Stimulated activated CD4-positive, alpha-beta T cell treated with anti-CD3 and anti-CD28 coated beads, Interleukin-15, amount 100 ng/mL, for 48 hours (primary cell): ENCODE measurements at regions not wholly inside any gene's neighbourhood (a gene's known extent, or its start where the extent isn't known, plus 50 kb on each side); places are given as distances from the start of the nearest gene placed in this dataset.

Experiments
- DNase-seq, 2 donors: peaks; one replicate each; pipeline ENCODE4 v3.0.0-alpha.2; 2020; ENCODE audit warnings: low read depth in 2 of 2

GRCh38 chr2:120936476-120937334 is 201.0 kb downstream of the GLI2 start:
- no peak for DNase-seq

DNA sequence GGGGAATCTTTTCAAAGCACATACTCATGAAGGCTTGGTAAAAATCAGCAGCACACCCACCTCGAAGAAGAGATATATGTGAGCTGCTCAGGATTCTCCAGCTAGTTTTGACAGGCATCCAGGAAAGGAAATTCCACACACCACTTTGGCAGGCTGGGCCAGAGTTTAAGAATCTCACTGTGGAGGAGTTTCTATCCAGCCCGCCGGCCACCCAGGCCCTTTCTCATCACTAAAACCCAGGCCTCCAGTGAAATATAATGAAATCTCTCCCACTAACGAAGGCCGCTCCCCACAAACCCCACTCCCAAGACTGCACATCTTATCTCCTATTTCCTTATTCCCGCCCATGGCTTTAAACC is 202.0 kb downstream of the GLI2 start:
- no peak for DNase-seq

GRCh38 chr2:120938045-120938771 is 202.5 kb downstream of the GLI2 start:
- no peak for DNase-seq

DNA sequence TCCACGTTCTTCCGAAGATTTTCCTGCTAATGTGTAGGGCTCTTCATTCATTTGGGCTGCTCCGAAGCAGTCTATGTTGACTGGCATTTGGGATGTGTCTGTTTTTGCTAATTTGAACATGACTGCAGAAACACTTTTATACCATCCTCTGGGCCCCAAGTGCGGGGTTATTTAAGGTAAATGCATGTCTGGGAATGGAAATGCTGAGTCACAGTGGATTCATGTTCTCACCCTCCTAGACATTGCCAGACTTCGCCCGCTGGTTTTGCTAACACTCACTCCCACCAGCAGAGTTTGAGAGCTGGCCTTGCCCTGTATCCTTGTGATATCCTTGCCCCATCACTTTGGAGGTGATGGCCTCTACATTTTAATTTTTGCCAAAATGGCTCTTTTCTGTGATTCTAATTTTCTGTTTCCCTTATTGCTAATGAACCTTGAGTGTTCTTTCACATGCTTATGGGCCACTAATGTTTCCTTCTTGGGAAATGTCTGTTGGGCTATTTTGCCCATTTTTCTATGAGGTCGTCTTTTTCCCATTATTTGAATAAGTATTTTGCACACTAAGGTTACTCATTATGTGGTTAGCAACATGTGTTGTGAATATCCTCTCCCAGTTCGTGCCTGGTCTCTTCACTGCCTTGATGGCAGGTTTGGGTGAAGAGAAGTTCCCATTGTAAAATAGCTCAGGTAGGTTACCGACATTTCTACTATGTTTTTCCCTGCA is 204.1 kb downstream of the GLI2 start:
- no peak for DNase-seq

DNA sequence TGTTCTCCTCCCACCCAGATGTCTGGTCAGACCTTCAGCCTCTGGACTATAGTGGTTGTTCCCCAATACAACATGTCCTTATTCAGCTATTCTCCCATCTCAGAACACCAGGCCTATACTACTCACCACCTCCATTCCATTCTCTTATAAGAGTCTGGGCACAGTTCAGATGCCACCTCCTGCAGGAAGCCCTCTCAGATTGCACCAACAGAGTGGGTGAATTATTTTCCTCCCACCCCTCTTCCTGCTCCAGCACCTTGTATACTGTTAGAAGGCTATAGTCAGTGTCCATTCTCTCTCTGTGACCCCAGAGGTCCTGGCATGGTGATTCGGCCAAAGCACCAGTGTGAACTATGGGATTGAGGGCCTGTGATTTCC is 204.6 kb downstream of the GLI2 start:
- DNase-seq, result no peak

GRCh38 chr2:120940726-120941256 is 205.1 kb downstream of the GLI2 start:
- no peak for DNase-seq

DNA sequence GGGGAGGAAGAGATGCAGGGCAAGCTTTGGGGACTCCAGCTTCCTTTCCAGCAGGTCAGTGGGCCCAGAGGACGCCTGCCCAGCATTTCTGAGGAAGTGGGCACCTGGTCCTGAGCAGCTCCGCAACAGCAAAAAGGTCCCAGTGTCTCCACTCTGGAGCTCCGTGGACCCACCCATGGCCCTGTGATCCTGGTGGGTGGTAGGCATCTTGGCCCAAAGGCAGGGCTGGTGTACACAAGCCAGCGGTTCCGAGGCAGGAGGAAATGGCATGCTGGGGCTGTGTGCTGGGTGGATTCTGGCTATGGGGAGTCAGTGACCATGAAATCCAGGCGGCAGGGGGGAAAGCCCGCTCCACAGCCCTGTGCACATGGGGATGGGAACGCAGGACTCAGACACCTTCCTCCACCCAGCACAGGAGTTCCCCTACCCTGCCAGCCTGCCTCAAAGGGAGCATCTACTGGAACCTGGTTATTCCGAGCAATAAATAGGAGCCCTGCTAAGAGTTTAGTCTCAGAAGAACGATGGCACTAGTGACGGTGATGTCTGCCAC is 206.0 kb downstream of the GLI2 start:
- DNase-seq, result no peak

DNA sequence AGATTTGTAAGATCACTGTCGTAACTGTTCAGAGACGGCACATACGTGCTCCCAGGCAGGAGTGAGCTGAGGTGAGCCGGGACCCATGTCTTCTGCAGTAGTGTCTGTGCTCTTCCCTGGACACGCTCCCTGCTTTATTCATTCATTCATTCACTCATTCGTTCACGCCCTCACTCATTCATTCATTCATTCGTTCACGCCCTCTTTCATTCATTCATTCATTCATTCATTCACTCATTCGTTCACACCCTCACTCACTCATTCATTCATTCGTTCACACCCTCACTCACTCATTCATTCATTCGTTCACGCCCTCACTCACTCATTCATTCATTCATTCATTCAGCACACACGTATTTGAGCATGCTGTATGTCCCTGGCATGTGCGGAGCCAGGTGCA is 207.0 kb downstream of the GLI2 start:
- no peak for DNase-seq

- DNase-seq, result no peak
These were observed 207.9 kb downstream of the GLI2 start for GRCh38 chr2:120943403-120944034.

DNA sequence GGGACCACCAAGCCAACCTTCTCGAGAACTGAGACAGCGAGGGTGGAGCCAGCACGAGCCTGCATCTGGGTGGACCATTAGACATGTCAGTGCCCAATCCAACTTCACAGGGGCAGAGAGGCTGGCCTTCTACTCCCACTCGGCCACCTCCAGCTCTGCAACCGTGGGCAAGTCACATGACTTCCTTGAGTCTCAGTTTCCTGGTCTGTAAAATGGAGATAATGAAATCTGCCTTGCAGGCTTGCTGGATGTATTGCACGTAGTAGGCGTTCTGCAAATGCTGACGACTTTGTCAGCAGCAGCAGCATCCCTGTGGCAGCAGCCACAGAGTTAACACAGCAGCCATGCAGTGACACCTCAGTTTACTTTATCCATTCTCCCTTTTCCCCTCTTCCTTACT is 208.9 kb downstream of the GLI2 start:
- DNase-seq, result no peak

DNA sequence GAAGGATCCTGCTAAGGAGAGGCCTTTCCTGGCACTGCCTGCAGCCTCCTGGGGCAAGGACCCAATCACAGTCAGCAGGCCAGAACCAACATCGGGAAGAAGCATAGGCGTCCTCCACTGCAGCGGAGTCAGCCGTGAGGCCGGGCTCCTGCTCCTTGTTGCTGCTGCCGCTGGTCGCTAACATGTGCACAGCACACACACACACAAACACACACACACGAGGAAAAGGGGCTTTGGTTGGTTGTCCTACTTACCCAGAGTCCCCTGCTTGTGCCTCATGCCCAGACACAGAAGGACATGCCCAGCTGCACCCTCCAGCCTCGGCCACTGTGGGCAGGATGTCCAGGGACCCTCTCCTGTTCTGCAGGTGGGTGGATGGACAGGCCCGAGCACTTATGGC is 209.4 kb downstream of the GLI2 start:
- no peak for DNase-seq

- no peak for DNase-seq
These were observed 210.3 kb downstream of the GLI2 start for GRCh38 chr2:120945832-120946499.

DNA sequence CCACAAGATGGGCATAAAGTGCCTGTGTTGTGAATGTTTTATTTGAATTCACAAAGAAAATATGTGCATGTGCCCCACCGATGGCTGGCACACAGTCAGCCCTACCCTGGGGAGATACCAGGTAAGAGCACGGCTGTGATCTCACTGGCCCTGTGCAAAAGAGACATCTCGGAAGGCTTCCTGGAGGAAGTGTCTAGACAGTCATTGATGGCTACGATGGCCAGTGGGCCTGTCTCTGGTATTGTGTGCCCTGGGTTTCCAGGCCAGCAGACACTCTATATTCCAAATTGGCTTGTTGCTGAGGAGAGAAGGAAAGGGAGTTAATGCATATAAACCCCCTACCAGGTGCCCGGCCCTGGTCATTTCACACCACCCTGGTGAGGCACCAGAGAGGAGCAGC is 211.7 kb downstream of the GLI2 start:
- DNase-seq, result no peak

GRCh38 chr2:120947982-120948661 is 212.5 kb downstream of the GLI2 start:
- DNase-seq, result no peak

GRCh38 chr2:120948662-120949011 is 213.0 kb downstream of the GLI2 start:
- DNase-seq, result no peak

- DNase-seq, result no peak
These were observed 213.6 kb downstream of the GLI2 start for GRCh38 chr2:120949027-120949956.

DNA sequence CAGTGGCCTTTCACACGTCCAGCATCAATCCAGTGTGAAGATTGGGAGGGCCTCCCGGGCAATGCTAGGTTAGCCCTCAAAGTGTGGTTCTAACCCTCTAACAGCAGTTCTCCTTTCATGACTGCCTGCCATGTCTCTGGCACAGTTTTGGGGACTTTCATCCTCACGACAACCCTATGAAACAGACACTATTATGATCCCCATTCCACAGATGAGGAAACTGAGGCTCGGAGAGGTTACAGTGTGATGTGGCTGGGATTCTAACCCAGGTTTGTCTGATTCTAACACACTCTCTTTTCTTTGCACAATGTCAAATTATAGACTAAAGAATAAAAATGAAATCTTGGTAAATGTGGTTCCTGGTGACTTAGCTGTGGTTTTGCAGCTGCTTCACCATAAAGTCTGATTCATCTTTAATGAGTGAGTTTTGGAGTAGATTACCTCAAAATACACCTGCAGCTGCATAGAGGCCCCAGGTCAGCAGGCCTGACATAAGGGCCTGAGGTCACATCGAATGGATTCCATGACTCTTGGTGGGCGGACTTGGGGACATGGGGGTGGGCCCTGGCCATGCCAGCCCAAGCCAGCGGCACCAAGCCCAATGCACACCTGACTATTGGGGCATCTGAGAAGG is 214.4 kb downstream of the GLI2 start:
- DNase-seq, result no peak

DNA sequence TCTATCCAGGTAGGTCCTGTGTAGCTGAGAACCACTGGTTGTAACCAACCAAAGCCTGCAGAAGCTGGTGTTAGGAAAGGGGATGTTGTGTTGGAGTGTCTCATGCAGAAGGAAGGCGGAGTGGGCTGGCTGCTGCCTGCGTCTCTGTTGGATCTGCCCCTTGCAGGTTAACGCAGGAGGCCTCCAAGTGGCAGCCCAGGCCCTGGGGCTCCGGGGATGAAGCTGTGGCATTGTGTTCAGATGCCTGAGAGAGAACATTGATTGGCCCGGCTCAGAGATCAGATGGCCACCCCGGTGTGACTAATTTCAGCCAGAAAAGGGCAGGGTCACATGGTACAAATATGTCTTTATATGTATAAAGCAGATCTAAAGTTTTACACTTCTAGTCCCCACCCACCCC is 216.0 kb downstream of the GLI2 start:
- no peak for DNase-seq

DNA sequence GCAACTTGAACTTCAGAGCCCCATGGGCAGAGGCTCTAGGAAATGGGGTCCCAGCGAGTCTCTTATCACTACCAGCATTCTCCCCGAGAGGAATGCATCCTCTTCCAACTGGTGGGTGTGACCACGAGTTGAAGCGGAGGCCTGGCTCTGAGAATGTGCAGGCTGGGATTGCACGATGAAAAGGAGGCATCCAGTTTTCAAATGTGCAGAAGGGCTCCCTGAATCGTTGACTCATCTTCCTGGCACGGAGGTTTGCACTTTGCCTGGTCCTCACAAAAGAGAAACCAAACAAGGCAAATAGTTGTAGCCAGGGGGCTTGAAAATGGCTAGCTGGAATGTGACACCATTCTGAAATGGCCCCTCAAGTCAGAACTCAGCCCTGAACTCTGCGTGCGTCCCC is 216.7 kb downstream of the GLI2 start:
- no peak for DNase-seq
